ENCODE measurements at regions not wholly inside any gene's neighbourhood (a gene's known extent, or its start where the extent isn't known, plus 50 kb on each side); places are given as distances from the start of the nearest gene placed in this dataset.

DNA sequence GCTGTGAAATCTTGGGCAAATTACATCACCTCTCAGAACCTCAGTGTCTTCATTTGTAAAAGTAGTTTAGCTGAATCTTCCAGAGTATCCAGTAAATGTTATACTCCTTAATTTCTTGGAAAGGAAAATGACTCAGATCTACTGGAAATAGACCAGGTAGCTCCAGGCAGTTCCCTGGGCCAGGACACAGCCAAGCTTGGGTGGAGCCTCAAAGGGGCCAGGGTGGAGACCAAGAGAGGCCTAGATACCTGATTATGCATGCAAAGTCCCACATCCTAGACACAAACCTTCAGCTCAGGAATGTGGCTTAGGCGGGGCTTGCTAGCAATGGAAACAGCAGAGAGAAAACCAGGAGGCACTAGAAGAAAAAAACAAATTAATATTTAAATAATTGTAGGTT lies 272.8 kb downstream of the MAFB start:
- TF ChIP-seq, protein P1, sequence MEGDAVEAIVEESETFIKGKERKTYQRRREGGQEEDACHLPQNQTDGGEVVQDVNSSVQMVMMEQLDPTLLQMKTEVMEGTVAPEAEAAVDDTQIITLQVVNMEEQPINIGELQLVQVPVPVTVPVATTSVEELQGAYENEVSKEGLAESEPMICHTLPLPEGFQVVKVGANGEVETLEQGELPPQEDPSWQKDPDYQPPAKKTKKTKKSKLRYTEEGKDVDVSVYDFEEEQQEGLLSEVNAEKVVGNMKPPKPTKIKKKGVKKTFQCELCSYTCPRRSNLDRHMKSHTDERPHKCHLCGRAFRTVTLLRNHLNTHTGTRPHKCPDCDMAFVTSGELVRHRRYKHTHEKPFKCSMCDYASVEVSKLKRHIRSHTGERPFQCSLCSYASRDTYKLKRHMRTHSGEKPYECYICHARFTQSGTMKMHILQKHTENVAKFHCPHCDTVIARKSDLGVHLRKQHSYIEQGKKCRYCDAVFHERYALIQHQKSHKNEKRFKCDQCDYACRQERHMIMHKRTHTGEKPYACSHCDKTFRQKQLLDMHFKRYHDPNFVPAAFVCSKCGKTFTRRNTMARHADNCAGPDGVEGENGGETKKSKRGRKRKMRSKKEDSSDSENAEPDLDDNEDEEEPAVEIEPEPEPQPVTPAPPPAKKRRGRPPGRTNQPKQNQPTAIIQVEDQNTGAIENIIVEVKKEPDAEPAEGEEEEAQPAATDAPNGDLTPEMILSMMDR (conservative IDR thresholded peaks at IDR 0.05; ENCODE audit: low read length): no peak
- no peak for TF ChIP-seq EZH2phosphoT487 (IDR thresholded peaks at IDR 0.05; ENCODE audit: borderline replicate concordance)
